Endothelial cell of umbilical vein (primary cell): ENCODE measurements at regions not wholly inside any gene's neighbourhood (a gene's known extent, or its start where the extent isn't known, plus 50 kb on each side); places are given as distances from the start of the nearest gene placed in this dataset.

Source experiments
- BruUV-seq: library from RNA; stranded (reverse); fragments of 400-500 nt; replicated peaks from 2 replicates; lab custom pipeline; 2021; lab: Mats Ljungman, UMichigan
- CTCF ChIA-PET: fragments of 300-600, 350-600 bp; sonication (Branson Sonifier 250); formaldehyde crosslinking; loops from one replicate; lab custom pipeline; 2021; ENCODE audit warnings: antibody characterized with exemption, inconsistent platforms; lab: Charles Lee
- POLR2A ChIA-PET: fragments of 300-600, 350-600 bp; sonication (Branson Sonifier 250); formaldehyde crosslinking; loops from one replicate; lab custom pipeline; 2021; ENCODE audit warnings: antibody characterized with exemption, inconsistent platforms; lab: Charles Lee
- DNase-seq: peaks from one replicate; pipeline ENCODE4 v3.0.0-alpha.2; 2011; ENCODE audit warnings: low read depth, low spot score
- FAIRE-seq: peaks from 2 replicates; lab custom pipeline; 2011; peaks lifted over from hg19 to GRCh38; lab: Jason Lieb, UNC
- H2AFZ ChIP-seq: 2 replicates; pipeline ENCODE4 v1.6.0; 2012; ENCODE audit warnings: low read depth, low read length, control low read depth, inconsistent platforms
- H3K27ac ChIP-seq: 2 replicates; pipeline ENCODE4 v1.5.1; 2011; ENCODE audit warnings: low read depth, mild to moderate bottlenecking, control low read depth, low read length, moderate library complexity; ENCODE audit not compliant: insufficient read depth
- H3K27me3 ChIP-seq, 2 experiments: 2 replicates each; pipeline versions ENCODE4 v1.6.0 to v1.6.1; 2011; ENCODE audit warnings: low read length in 2 of 2, mixed read lengths in 1 of 2; ENCODE audit not compliant: control insufficient read depth in 2 of 2, insufficient read depth in 2 of 2
- H3K36me3 ChIP-seq, 2 experiments: 2 replicates in 1 of 2; 3 replicates in 1 of 2; pipeline ENCODE4 v1.5.1; 2011; ENCODE audit warnings: low read length in 2 of 2, mild to moderate bottlenecking in 1 of 2, moderate library complexity in 1 of 2; ENCODE audit not compliant: control insufficient read depth in 2 of 2, insufficient read depth in 2 of 2; ENCODE audit errors: extremely low read depth in 1 of 2
- H3K4me1 ChIP-seq: 3 replicates; pipeline ENCODE4 v1.5.1; 2011; ENCODE audit warnings: mild to moderate bottlenecking, low read length; ENCODE audit not compliant: control insufficient read depth, insufficient read depth; ENCODE audit errors: extremely low read depth
- H3K4me2 ChIP-seq: 2 replicates; pipeline ENCODE4 v1.6.1; 2011; ENCODE audit warnings: low read length, control low read depth, mixed read lengths; ENCODE audit not compliant: insufficient read depth
- H3K4me3 ChIP-seq, 3 experiments: fragments of 200-600 bp in 1 of 3; sonication (generic), shearing (Covaris generic) in 1 of 3; replicated peaks in 1 of 3; 2 replicates each; pipeline ENCODE4 v1.5.1; 2011 to 2016; ENCODE audit warnings: control low read depth in 3 of 3, low read length in 3 of 3, mild to moderate bottlenecking in 2 of 3, inconsistent platforms in 1 of 3, low read depth in 1 of 3, moderate library complexity in 1 of 3; ENCODE audit not compliant: insufficient read depth in 1 of 3
- H3K79me2 ChIP-seq: 2 replicates; pipeline ENCODE4 v1.6.0; 2012; ENCODE audit warnings: low read length, inconsistent platforms; ENCODE audit not compliant: control insufficient read depth, insufficient read depth
- H3K9ac ChIP-seq: replicated peaks from 2 replicates; pipeline ENCODE3; 2011; ENCODE audit warnings: low read length, control low read depth; ENCODE audit not compliant: insufficient read depth; ENCODE audit errors: extremely low read depth
- H3K9me1 ChIP-seq: replicated peaks from 3 replicates; pipeline ENCODE4 v1.6.0; 2011; ENCODE audit warnings: mild to moderate bottlenecking, low read length; ENCODE audit not compliant: control insufficient read depth, insufficient read depth; ENCODE audit errors: extremely low read depth
- H3K9me3 ChIP-seq: replicated peaks from 2 replicates; pipeline ENCODE4 v1.5.1; 2012; ENCODE audit warnings: low read length, inconsistent platforms; ENCODE audit not compliant: control insufficient read depth, insufficient read depth
- H4K20me1 ChIP-seq: replicated peaks from 2 replicates; pipeline ENCODE3; 2011; ENCODE audit warnings: mild to moderate bottlenecking, low read length; ENCODE audit not compliant: control insufficient read depth, insufficient read depth; ENCODE audit errors: extremely low read depth
- EZH2 ChIP-seq: IDR thresholded peaks from 2 replicates; pipeline ENCODE4 v1.6.1; 2012; ENCODE audit warnings: borderline replicate concordance, low read depth, mild to moderate bottlenecking, moderate library complexity, low read length, inconsistent platforms; ENCODE audit not compliant: severe bottlenecking
- FOS ChIP-seq: IDR thresholded peaks from 2 replicates; pipeline ENCODE4 v1.6.1; 2011; ENCODE audit warnings: mild to moderate bottlenecking, low read length, moderate library complexity, borderline replicate concordance; ENCODE audit not compliant: insufficient read depth
- GATA2 ChIP-seq: IDR thresholded peaks from 2 replicates; pipeline ENCODE4 v1.7.0; 2011; ENCODE audit warnings: low read depth, mild to moderate bottlenecking, moderate library complexity, mixed read lengths, low read length; ENCODE audit not compliant: insufficient read length, insufficient read depth
- JUN ChIP-seq: IDR thresholded peaks from 2 replicates; pipeline ENCODE4 v1.6.1; 2011; ENCODE audit warnings: borderline replicate concordance, low read depth; ENCODE audit not compliant: insufficient read length, insufficient read depth
- MYC ChIP-seq: IDR thresholded peaks from one replicate; pipeline ENCODE4 v1.6.1; 2011; ENCODE audit warnings: mild to moderate bottlenecking, low read depth, low read length
- POLR2A ChIP-seq: IDR thresholded peaks from 2 replicates; pipeline ENCODE4 v1.6.1; 2012; ENCODE audit warnings: low read depth, mild to moderate bottlenecking, control low read depth, low read length
- POLR2AphosphoS5 ChIP-seq: IDR thresholded peaks from 2 replicates; pipeline ENCODE4 v1.6.1; 2012; ENCODE audit warnings: low read depth, mild to moderate bottlenecking, control low read depth, low read length, moderate library complexity; ENCODE audit not compliant: insufficient read depth
- dilution Hi-C: fragments of 300-500 bp; cut with MboI; formaldehyde crosslinking; loops from one replicate; pipeline ENCODE4 v1.15.0; 2019; ENCODE audit warnings: low sequenced_read_pairs; ENCODE audit not compliant: extremely low pct_ligation_motif_present
- intact Hi-C: fragments of 100-400 bp; cut with micrococcal nuclease; formaldehyde crosslinking; loops from one replicate; pipeline ENCODE4 v1.10.0; 2022
- TF ChIP-seq, protein P1 (sequence below): IDR thresholded peaks from 2 replicates; pipeline ENCODE4 v1.6.1; 2011; ENCODE audit not compliant: insufficient read depth, insufficient read length
- TF ChIP-seq, protein P2 (sequence below), 2 donors: IDR thresholded peaks; 1 replicate in 1 of 2; 2 replicates in 1 of 2; pipeline ENCODE4 v1.5.1; 2011; ENCODE audit warnings: low read length in 2 of 2, mild to moderate bottlenecking in 2 of 2, moderate library complexity in 2 of 2, control low read depth in 1 of 2, inconsistent platforms in 1 of 2, low read depth in 1 of 2; ENCODE audit not compliant: insufficient read depth in 1 of 2; ENCODE audit errors: extremely low read depth in 1 of 2

- Histone ChIP-seq H3K79me2 (no peaks in the 10 kb centered on the region), H3K36me3 (no peaks in the 10 kb centered on the region), H4K20me1 (no peaks in the 10 kb centered on the region), H3K9me1 (no peaks in the 10 kb centered on the region), H3K9me3 (no peaks in the 10 kb centered on the region), H3K4me2 (no peak overlapping the region), H3K27me3 (no peaks in the 10 kb centered on the region), H3K4me1 (peaks cover 85% of the 10 kb centered on the region), H2AFZ (no peak overlapping the region), H3K4me3 (no peak overlapping the region), H3K9ac (no peak overlapping the region), H3K27ac (no peak overlapping the region)
- TF ChIP-seq FOS (no peak), MYC (no peak), POLR2AphosphoS5 (no peak), GATA2 (no peak), JUN (no peak), POLR2A (no peak), EZH2 (no peak)
- TF ChIP-seq, protein P1, sequence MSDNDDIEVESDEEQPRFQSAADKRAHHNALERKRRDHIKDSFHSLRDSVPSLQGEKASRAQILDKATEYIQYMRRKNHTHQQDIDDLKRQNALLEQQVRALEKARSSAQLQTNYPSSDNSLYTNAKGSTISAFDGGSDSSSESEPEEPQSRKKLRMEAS: no peak
- TF ChIP-seq, protein P2, sequence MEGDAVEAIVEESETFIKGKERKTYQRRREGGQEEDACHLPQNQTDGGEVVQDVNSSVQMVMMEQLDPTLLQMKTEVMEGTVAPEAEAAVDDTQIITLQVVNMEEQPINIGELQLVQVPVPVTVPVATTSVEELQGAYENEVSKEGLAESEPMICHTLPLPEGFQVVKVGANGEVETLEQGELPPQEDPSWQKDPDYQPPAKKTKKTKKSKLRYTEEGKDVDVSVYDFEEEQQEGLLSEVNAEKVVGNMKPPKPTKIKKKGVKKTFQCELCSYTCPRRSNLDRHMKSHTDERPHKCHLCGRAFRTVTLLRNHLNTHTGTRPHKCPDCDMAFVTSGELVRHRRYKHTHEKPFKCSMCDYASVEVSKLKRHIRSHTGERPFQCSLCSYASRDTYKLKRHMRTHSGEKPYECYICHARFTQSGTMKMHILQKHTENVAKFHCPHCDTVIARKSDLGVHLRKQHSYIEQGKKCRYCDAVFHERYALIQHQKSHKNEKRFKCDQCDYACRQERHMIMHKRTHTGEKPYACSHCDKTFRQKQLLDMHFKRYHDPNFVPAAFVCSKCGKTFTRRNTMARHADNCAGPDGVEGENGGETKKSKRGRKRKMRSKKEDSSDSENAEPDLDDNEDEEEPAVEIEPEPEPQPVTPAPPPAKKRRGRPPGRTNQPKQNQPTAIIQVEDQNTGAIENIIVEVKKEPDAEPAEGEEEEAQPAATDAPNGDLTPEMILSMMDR (IDR thresholded peaks at IDR 0.05; ENCODE audit: extremely low read depth in 1 of 2, insufficient read depth in 1 of 2, low read depth in 1 of 2, low read length in 2 of 2): no peak
- dilution Hi-C loops (no loop called here), intact Hi-C loops (no loop called here)
- FAIRE-seq (no peak), DNase-seq (no peak)
- CTCF ChIA-PET: interaction anchor here (5.8 kb wide), 1 partner anchor 228 kb away, joined by 68 read pairs; no protein-coding TSS in a partner anchor
- POLR2A ChIA-PET: no interaction called here
- BruUV-seq: no TSS peak
Observed at GRCh38 chr6:56366141-56366852, 118.9 kb upstream of the COL21A1 start.
